Endothelial cell of umbilical vein (primary cell): ENCODE measurements at regions not wholly inside any gene's neighbourhood (a gene's known extent, or its start where the extent isn't known, plus 50 kb on each side); places are given as distances from the start of the nearest gene placed in this dataset.

Experiments
- BruUV-seq: library from RNA; stranded (reverse); fragments of 400-500 nt; replicated peaks from 2 replicates; lab custom pipeline; 2021; lab: Mats Ljungman, UMichigan
- CTCF ChIA-PET: fragments of 300-600, 350-600 bp; sonication (Branson Sonifier 250); formaldehyde crosslinking; loops from one replicate; lab custom pipeline; 2021; ENCODE audit warnings: antibody characterized with exemption, inconsistent platforms; lab: Charles Lee
- POLR2A ChIA-PET: fragments of 300-600, 350-600 bp; sonication (Branson Sonifier 250); formaldehyde crosslinking; loops from one replicate; lab custom pipeline; 2021; ENCODE audit warnings: antibody characterized with exemption, inconsistent platforms; lab: Charles Lee
- DNase-seq: peaks from one replicate; pipeline ENCODE4 v3.0.0-alpha.2; 2011; ENCODE audit warnings: low read depth, low spot score
- FAIRE-seq: peaks from 2 replicates; lab custom pipeline; 2011; peaks lifted over from hg19 to GRCh38; lab: Jason Lieb, UNC
- H2AFZ ChIP-seq: 2 replicates; pipeline ENCODE4 v1.6.0; 2012; ENCODE audit warnings: low read depth, low read length, control low read depth, inconsistent platforms
- H3K27ac ChIP-seq: 2 replicates; pipeline ENCODE4 v1.5.1; 2011; ENCODE audit warnings: low read depth, mild to moderate bottlenecking, control low read depth, low read length, moderate library complexity; ENCODE audit not compliant: insufficient read depth
- H3K27me3 ChIP-seq, 2 experiments: 2 replicates each; pipeline versions ENCODE4 v1.6.0 to v1.6.1; 2011; ENCODE audit warnings: low read length in 2 of 2, mixed read lengths in 1 of 2; ENCODE audit not compliant: control insufficient read depth in 2 of 2, insufficient read depth in 2 of 2
- H3K36me3 ChIP-seq, 2 experiments: 2 replicates in 1 of 2; 3 replicates in 1 of 2; pipeline ENCODE4 v1.5.1; 2011; ENCODE audit warnings: low read length in 2 of 2, mild to moderate bottlenecking in 1 of 2, moderate library complexity in 1 of 2; ENCODE audit not compliant: control insufficient read depth in 2 of 2, insufficient read depth in 2 of 2; ENCODE audit errors: extremely low read depth in 1 of 2
- H3K4me1 ChIP-seq: 3 replicates; pipeline ENCODE4 v1.5.1; 2011; ENCODE audit warnings: mild to moderate bottlenecking, low read length; ENCODE audit not compliant: control insufficient read depth, insufficient read depth; ENCODE audit errors: extremely low read depth
- H3K4me2 ChIP-seq: 2 replicates; pipeline ENCODE4 v1.6.1; 2011; ENCODE audit warnings: low read length, control low read depth, mixed read lengths; ENCODE audit not compliant: insufficient read depth
- H3K4me3 ChIP-seq, 3 experiments: fragments of 200-600 bp in 1 of 3; sonication (generic), shearing (Covaris generic) in 1 of 3; replicated peaks in 1 of 3; 2 replicates each; pipeline ENCODE4 v1.5.1; 2011 to 2016; ENCODE audit warnings: control low read depth in 3 of 3, low read length in 3 of 3, mild to moderate bottlenecking in 2 of 3, inconsistent platforms in 1 of 3, low read depth in 1 of 3, moderate library complexity in 1 of 3; ENCODE audit not compliant: insufficient read depth in 1 of 3
- H3K79me2 ChIP-seq: 2 replicates; pipeline ENCODE4 v1.6.0; 2012; ENCODE audit warnings: low read length, inconsistent platforms; ENCODE audit not compliant: control insufficient read depth, insufficient read depth
- H3K9ac ChIP-seq: replicated peaks from 2 replicates; pipeline ENCODE3; 2011; ENCODE audit warnings: low read length, control low read depth; ENCODE audit not compliant: insufficient read depth; ENCODE audit errors: extremely low read depth
- H3K9me1 ChIP-seq: replicated peaks from 3 replicates; pipeline ENCODE4 v1.6.0; 2011; ENCODE audit warnings: mild to moderate bottlenecking, low read length; ENCODE audit not compliant: control insufficient read depth, insufficient read depth; ENCODE audit errors: extremely low read depth
- H3K9me3 ChIP-seq: replicated peaks from 2 replicates; pipeline ENCODE4 v1.5.1; 2012; ENCODE audit warnings: low read length, inconsistent platforms; ENCODE audit not compliant: control insufficient read depth, insufficient read depth
- H4K20me1 ChIP-seq: replicated peaks from 2 replicates; pipeline ENCODE3; 2011; ENCODE audit warnings: mild to moderate bottlenecking, low read length; ENCODE audit not compliant: control insufficient read depth, insufficient read depth; ENCODE audit errors: extremely low read depth
- CTCF ChIP-seq, 2 donors: IDR thresholded peaks; 1 replicate in 1 of 2; 2 replicates in 1 of 2; pipeline ENCODE4 v1.5.1; 2011; ENCODE audit warnings: low read length in 2 of 2, mild to moderate bottlenecking in 2 of 2, moderate library complexity in 2 of 2, control low read depth in 1 of 2, inconsistent platforms in 1 of 2, low read depth in 1 of 2; ENCODE audit not compliant: insufficient read depth in 1 of 2; ENCODE audit errors: extremely low read depth in 1 of 2
- EZH2 ChIP-seq: IDR thresholded peaks from 2 replicates; pipeline ENCODE4 v1.6.1; 2012; ENCODE audit warnings: borderline replicate concordance, low read depth, mild to moderate bottlenecking, moderate library complexity, low read length, inconsistent platforms; ENCODE audit not compliant: severe bottlenecking
- FOS ChIP-seq: IDR thresholded peaks from 2 replicates; pipeline ENCODE4 v1.6.1; 2011; ENCODE audit warnings: mild to moderate bottlenecking, low read length, moderate library complexity, borderline replicate concordance; ENCODE audit not compliant: insufficient read depth
- GATA2 ChIP-seq: IDR thresholded peaks from 2 replicates; pipeline ENCODE4 v1.7.0; 2011; ENCODE audit warnings: low read depth, mild to moderate bottlenecking, moderate library complexity, mixed read lengths, low read length; ENCODE audit not compliant: insufficient read length, insufficient read depth
- MAX ChIP-seq: IDR thresholded peaks from 2 replicates; pipeline ENCODE4 v1.6.1; 2011; ENCODE audit not compliant: insufficient read depth, insufficient read length
- MYC ChIP-seq: IDR thresholded peaks from one replicate; pipeline ENCODE4 v1.6.1; 2011; ENCODE audit warnings: mild to moderate bottlenecking, low read depth, low read length
- POLR2A ChIP-seq: IDR thresholded peaks from 2 replicates; pipeline ENCODE4 v1.6.1; 2012; ENCODE audit warnings: low read depth, mild to moderate bottlenecking, control low read depth, low read length
- POLR2AphosphoS5 ChIP-seq: IDR thresholded peaks from 2 replicates; pipeline ENCODE4 v1.6.1; 2012; ENCODE audit warnings: low read depth, mild to moderate bottlenecking, control low read depth, low read length, moderate library complexity; ENCODE audit not compliant: insufficient read depth
- dilution Hi-C: fragments of 300-500 bp; cut with MboI; formaldehyde crosslinking; loops from one replicate; pipeline ENCODE4 v1.15.0; 2019; ENCODE audit warnings: low sequenced_read_pairs; ENCODE audit not compliant: extremely low pct_ligation_motif_present
- intact Hi-C: fragments of 100-400 bp; cut with micrococcal nuclease; formaldehyde crosslinking; loops from one replicate; pipeline ENCODE4 v1.10.0; 2022

GRCh38 chr18:67935638-67936037, 419.1 kb upstream of the DSEL start:
- Histone ChIP-seq H3K9me3 (no peaks in the 10 kb centered on the region), H3K79me2 (no peaks in the 10 kb centered on the region), H3K27me3 (no peaks in the 10 kb centered on the region), H4K20me1 (no peaks in the 10 kb centered on the region), H2AFZ (no peak overlapping the region), H3K4me2 (no peak overlapping the region), H3K4me1 (no peaks in the 10 kb centered on the region), H3K9ac (no peak overlapping the region), H3K27ac (no peak overlapping the region), H3K4me3 (no peak overlapping the region), H3K36me3 (no peaks in the 10 kb centered on the region), H3K9me1 (no peaks in the 10 kb centered on the region)
- POLR2A ChIA-PET: no interaction called here
- dilution Hi-C loops: no loop called here
- FAIRE-seq: no peak
- TF ChIP-seq POLR2AphosphoS5: no peak
- TF ChIP-seq CTCF (IDR thresholded peaks at IDR 0.05; ENCODE audit: extremely low read depth in 1 of 2, insufficient read depth in 1 of 2, low read depth in 1 of 2, low read length in 2 of 2): no peak
- intact Hi-C loops: no loop called here
- DNase-seq: no peak
- CTCF ChIA-PET: no interaction called here
- no TSS peak for BruUV-seq

- no peak overlapping the region for H3K4me3 ChIP-seq
- no peaks in the 10 kb centered on the region for H3K9me1 ChIP-seq
- ChIA-PET POLR2A (no interaction called here), CTCF (no interaction called here)
- TF ChIP-seq POLR2A: no peak
- no peak for TF ChIP-seq GATA2
- no peak for TF ChIP-seq FOS
- no peak for TF ChIP-seq POLR2AphosphoS5
- TF ChIP-seq EZH2: no peak
- TF ChIP-seq CTCF (IDR thresholded peaks at IDR 0.05; ENCODE audit: extremely low read depth in 1 of 2, insufficient read depth in 1 of 2, low read depth in 1 of 2, low read length in 2 of 2): no peak
- TF ChIP-seq MYC: no peak
- no peak for TF ChIP-seq MAX
- dilution Hi-C loops: no loop called here
- BruUV-seq: no TSS peak
- no peaks in the 10 kb centered on the region for H3K4me1 ChIP-seq
- no peaks in the 10 kb centered on the region for H3K36me3 ChIP-seq
- H3K27me3 ChIP-seq: no peaks in the 10 kb centered on the region
- no peaks in the 10 kb centered on the region for H3K9me3 ChIP-seq
- no peak overlapping the region for H3K27ac ChIP-seq
- H2AFZ ChIP-seq: no peak overlapping the region
- H3K79me2 ChIP-seq: no peaks in the 10 kb centered on the region
- FAIRE-seq (no peak), DNase-seq (no peak)
- intact Hi-C loops: no loop called here
- no peaks in the 10 kb centered on the region for H4K20me1 ChIP-seq
- H3K9ac ChIP-seq: no peak overlapping the region
- no peak overlapping the region for H3K4me2 ChIP-seq
Measured at GRCh38 chr18:67933271-67933670, 416.8 kb upstream of the DSEL start.
